HepG2 (cell line): ENCODE measurements at regions not wholly inside any gene's neighbourhood (a gene's known extent, or its start where the extent isn't known, plus 50 kb on each side); places are given as distances from the start of the nearest gene placed in this dataset.

ENCODE experiments used
- ARID2 ChIP-seq: sonication (generic); formaldehyde crosslinking; IDR thresholded peaks from 2 replicates; pipeline ENCODE4 v1.8.1; 2022; ENCODE audit warnings: mild to moderate bottlenecking, missing genetic modification reagents, borderline replicate concordance
- ESRRA ChIP-seq: sonication (generic); formaldehyde crosslinking; IDR thresholded peaks from 2 replicates; pipeline ENCODE4 v1.5.1; 2020; ENCODE audit warnings: mild to moderate bottlenecking, low read depth, missing genetic modification reagents
- FOXK1 ChIP-seq: sonication (generic); formaldehyde crosslinking; IDR thresholded peaks from 2 replicates; pipeline ENCODE4 v1.4.0; 2020; ENCODE audit warnings: low read depth, missing genetic modification reagents, borderline replicate concordance
- HDAC2 ChIP-seq: sonication (generic); formaldehyde crosslinking; IDR thresholded peaks from 2 replicates; pipeline ENCODE4 v1.4.0; 2020; ENCODE audit warnings: missing genetic modification reagents
- HOXA3 ChIP-seq: sonication (generic); formaldehyde crosslinking; IDR thresholded peaks from 2 replicates; pipeline ENCODE4 v1.5.0; 2020; ENCODE audit warnings: missing genetic modification reagents
- KDM6A ChIP-seq: IDR thresholded peaks from 2 replicates; pipeline ENCODE4 v1.6.1; 2016; ENCODE audit warnings: low read depth
- MED13 ChIP-seq: sonication (generic); formaldehyde crosslinking; IDR thresholded peaks from 2 replicates; pipeline ENCODE4 v1.5.0; 2020; ENCODE audit warnings: missing genetic modification reagents
- SP1 ChIP-seq, 2 experiments: fragments of 450-650 bp in 1 of 2; sonication (generic) in 1 of 2; formaldehyde crosslinking in 1 of 2; IDR thresholded peaks; 2 replicates each; pipeline versions ENCODE4 v1.4.0 to v1.6.1; 2016 to 2020; ENCODE audit warnings: missing genetic modification reagents in 1 of 2
- ZFP62 ChIP-seq: sonication (generic); formaldehyde crosslinking; IDR thresholded peaks from 2 replicates; pipeline ENCODE4 v1.4.0; 2020; ENCODE audit warnings: missing genetic modification reagents
- ZNF256 ChIP-seq: sonication (generic); formaldehyde crosslinking; conservative IDR thresholded peaks from 2 replicates; pipeline ENCODE4 v1.4.0; 2020; ENCODE audit warnings: missing genetic modification reagents
- ZNF260 ChIP-seq: sonication (generic); formaldehyde crosslinking; IDR thresholded peaks from 2 replicates; pipeline ENCODE4 v1.4.0; 2020; ENCODE audit warnings: missing genetic modification reagents, low read depth, mild to moderate bottlenecking, borderline replicate concordance
- ZNF318 ChIP-seq: sonication (generic); formaldehyde crosslinking; IDR thresholded peaks from 2 replicates; pipeline ENCODE4 v1.4.0; 2020; ENCODE audit warnings: mild to moderate bottlenecking, missing genetic modification reagents
- ZNF326 ChIP-seq: sonication (generic); formaldehyde crosslinking; IDR thresholded peaks from 2 replicates; pipeline ENCODE4 v1.4.0; 2020; ENCODE audit warnings: missing genetic modification reagents, borderline replicate concordance
- TF ChIP-seq, protein P1 (sequence below): IDR thresholded peaks from 2 replicates; pipeline ENCODE4 v1.6.1; 2016; ENCODE audit warnings: low read depth, missing genetic modification reagents, missing compliant biosample characterization
- TF ChIP-seq, protein P2 (sequence below): sonication (generic); formaldehyde crosslinking; conservative IDR thresholded peaks from 2 replicates; pipeline ENCODE4 v1.4.0; 2020; ENCODE audit warnings: missing genetic modification reagents

DNA sequence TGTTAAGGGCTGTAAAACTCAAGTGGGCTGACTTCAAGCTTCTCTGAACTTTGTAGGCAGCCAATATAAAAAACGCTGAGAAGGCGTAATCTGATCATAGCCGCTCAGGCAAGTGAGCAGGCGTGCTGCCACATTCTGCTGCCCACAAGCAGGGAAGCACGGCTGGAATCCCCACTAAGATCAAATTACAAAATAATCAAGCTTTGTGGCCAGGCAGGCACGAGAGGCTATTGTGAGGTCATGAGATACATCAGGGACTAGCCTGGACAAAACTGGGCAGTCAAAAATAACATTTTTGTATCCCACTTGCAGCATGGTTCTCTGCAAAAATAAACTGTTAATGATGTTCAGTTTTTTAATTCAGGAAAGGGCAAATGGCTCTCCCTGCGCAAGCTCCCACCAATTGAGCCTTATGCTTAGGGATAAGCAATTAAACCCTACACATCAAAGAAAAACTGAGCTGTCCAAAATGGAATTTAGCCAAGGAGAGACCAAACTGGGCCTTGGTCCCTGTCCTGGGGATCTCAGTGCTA, 64.0 kb downstream of the POU5F2 start (continued):
- 0 out of 2 replicates have a peak, but pooled peaks have one; percentile 24 for TF ChIP-seq HDAC2 (CRISPR knock-in tag)
- TF ChIP-seq SP1 (IDR thresholded peaks at IDR 0.05), result no peak
- TF ChIP-seq SP1 (CRISPR knock-in tag; IDR thresholded peaks at IDR 0.05), result no peak
- TF ChIP-seq HOXA3 (CRISPR knock-in tag), result peak; percentile 30; the same call in 1 of the 2 replicates
- TF ChIP-seq ZNF260 (CRISPR knock-in tag), result no peak
- TF ChIP-seq, protein P1, sequence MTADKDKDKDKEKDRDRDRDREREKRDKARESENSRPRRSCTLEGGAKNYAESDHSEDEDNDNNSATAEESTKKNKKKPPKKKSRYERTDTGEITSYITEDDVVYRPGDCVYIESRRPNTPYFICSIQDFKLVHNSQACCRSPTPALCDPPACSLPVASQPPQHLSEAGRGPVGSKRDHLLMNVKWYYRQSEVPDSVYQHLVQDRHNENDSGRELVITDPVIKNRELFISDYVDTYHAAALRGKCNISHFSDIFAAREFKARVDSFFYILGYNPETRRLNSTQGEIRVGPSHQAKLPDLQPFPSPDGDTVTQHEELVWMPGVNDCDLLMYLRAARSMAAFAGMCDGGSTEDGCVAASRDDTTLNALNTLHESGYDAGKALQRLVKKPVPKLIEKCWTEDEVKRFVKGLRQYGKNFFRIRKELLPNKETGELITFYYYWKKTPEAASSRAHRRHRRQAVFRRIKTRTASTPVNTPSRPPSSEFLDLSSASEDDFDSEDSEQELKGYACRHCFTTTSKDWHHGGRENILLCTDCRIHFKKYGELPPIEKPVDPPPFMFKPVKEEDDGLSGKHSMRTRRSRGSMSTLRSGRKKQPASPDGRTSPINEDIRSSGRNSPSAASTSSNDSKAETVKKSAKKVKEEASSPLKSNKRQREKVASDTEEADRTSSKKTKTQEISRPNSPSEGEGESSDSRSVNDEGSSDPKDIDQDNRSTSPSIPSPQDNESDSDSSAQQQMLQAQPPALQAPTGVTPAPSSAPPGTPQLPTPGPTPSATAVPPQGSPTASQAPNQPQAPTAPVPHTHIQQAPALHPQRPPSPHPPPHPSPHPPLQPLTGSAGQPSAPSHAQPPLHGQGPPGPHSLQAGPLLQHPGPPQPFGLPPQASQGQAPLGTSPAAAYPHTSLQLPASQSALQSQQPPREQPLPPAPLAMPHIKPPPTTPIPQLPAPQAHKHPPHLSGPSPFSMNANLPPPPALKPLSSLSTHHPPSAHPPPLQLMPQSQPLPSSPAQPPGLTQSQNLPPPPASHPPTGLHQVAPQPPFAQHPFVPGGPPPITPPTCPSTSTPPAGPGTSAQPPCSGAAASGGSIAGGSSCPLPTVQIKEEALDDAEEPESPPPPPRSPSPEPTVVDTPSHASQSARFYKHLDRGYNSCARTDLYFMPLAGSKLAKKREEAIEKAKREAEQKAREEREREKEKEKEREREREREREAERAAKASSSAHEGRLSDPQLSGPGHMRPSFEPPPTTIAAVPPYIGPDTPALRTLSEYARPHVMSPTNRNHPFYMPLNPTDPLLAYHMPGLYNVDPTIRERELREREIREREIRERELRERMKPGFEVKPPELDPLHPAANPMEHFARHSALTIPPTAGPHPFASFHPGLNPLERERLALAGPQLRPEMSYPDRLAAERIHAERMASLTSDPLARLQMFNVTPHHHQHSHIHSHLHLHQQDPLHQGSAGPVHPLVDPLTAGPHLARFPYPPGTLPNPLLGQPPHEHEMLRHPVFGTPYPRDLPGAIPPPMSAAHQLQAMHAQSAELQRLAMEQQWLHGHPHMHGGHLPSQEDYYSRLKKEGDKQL (CRISPR knock-in tag), result no peak
- TF ChIP-seq ESRRA (CRISPR knock-in tag), result no peak
- no peak for TF ChIP-seq ZFP62 (CRISPR knock-in tag)
- TF ChIP-seq KDM6A (CRISPR knock-in tag), result no peak
- TF ChIP-seq ZNF256 (CRISPR knock-in tag), result no peak
- no peak for TF ChIP-seq ZNF318 (CRISPR knock-in tag)
- TF ChIP-seq ZNF326 (CRISPR knock-in tag), result no peak
- TF ChIP-seq MED13, result no peak
- peak; percentile 40; the same call in 1 of the 2 replicates for TF ChIP-seq FOXK1
- no peak for TF ChIP-seq ARID2 (CRISPR knock-in tag)
- TF ChIP-seq, protein P2, sequence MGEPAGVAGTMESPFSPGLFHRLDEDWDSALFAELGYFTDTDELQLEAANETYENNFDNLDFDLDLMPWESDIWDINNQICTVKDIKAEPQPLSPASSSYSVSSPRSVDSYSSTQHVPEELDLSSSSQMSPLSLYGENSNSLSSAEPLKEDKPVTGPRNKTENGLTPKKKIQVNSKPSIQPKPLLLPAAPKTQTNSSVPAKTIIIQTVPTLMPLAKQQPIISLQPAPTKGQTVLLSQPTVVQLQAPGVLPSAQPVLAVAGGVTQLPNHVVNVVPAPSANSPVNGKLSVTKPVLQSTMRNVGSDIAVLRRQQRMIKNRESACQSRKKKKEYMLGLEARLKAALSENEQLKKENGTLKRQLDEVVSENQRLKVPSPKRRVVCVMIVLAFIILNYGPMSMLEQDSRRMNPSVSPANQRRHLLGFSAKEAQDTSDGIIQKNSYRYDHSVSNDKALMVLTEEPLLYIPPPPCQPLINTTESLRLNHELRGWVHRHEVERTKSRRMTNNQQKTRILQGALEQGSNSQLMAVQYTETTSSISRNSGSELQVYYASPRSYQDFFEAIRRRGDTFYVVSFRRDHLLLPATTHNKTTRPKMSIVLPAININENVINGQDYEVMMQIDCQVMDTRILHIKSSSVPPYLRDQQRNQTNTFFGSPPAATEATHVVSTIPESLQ (CRISPR knock-in tag), result no peak
